PC-9 (cell line): ENCODE measurements at regions not wholly inside any gene's neighbourhood (a gene's known extent, or its start where the extent isn't known, plus 50 kb on each side); places are given as distances from the start of the nearest gene placed in this dataset.
A peak's percentile ranks its signal among the peaks of the same experiment; 100 is the strongest.
"Not testable (repeated sequence)": the region's sequence is repeated elsewhere in the genome, so short reads cannot be mapped to it uniquely, and the experiment has no call there.

Experiments used
- BruUV-seq: library from RNA; stranded (reverse); fragments of 400-500 nt; replicated peaks from 2 replicates; lab custom pipeline; 2021; lab: Mats Ljungman, UMichigan
- CTCF ChIA-PET: fragments of 300-600 bp; sonication (Branson Sonifier 250); formaldehyde crosslinking; loops from one replicate; lab custom pipeline; 2022; ENCODE audit warnings: antibody characterized with exemption; lab: Charles Lee
- POLR2A ChIA-PET: fragments of 300-600 bp; sonication (Branson Sonifier 250); formaldehyde crosslinking; loops from one replicate; lab custom pipeline; 2022; ENCODE audit warnings: antibody characterized with exemption; ENCODE audit not compliant: unreplicated experiment; lab: Charles Lee
- DNase-seq, 2 experiments: peaks; one replicate each; pipeline versions ENCODE4 v3.0.0 to v3.0.0-alpha.2; 2015 to 2022; ENCODE audit warnings: mixed read lengths in 1 of 2
- H2AFZ ChIP-seq: fragments of 200-600 bp; sonication (generic); 2 replicates; pipeline ENCODE4 v1.8.1; 2017; ENCODE audit warnings: antibody characterized with exemption
- H3F3A ChIP-seq: fragments of 200-600 bp; sonication (generic); 2 replicates; pipeline ENCODE4 v1.8.1; 2017; ENCODE audit warnings: antibody characterized with exemption, mild to moderate bottlenecking, low read depth; ENCODE audit not compliant: insufficient read depth
- H3K27ac ChIP-seq: fragments of 200-600 bp; sonication (generic); 2 replicates; pipeline ENCODE4 v1.6.1; 2016; ENCODE audit warnings: mixed run types
- H3K27me3 ChIP-seq: fragments of 200-600 bp; sonication (generic); 2 replicates; pipeline ENCODE4 v1.6.1; 2016; ENCODE audit warnings: low read depth, mixed run types; ENCODE audit not compliant: insufficient read depth
- H3K36me3 ChIP-seq: fragments of 200-600 bp; sonication (generic); 2 replicates; pipeline ENCODE4 v1.6.1; 2016; ENCODE audit warnings: low read depth, mixed run types
- H3K4me1 ChIP-seq: fragments of 200-600 bp; sonication (generic); replicated peaks from 2 replicates; pipeline ENCODE4 v1.6.1; 2016; ENCODE audit warnings: mixed run types; ENCODE audit not compliant: insufficient read depth
- H3K4me2 ChIP-seq: fragments of 200-600 bp; sonication (generic); 2 replicates; pipeline ENCODE4 v1.6.1; 2017; ENCODE audit warnings: mixed run types
- H3K4me3 ChIP-seq: fragments of 200-600 bp; sonication (generic); 2 replicates; pipeline ENCODE4 v1.6.1; 2016; ENCODE audit warnings: mixed run types
- H3K79me2 ChIP-seq: fragments of 200-600 bp; sonication (generic); 2 replicates; pipeline ENCODE4 v1.6.1; 2017; ENCODE audit warnings: low read depth, mixed run types
- H3K9me2 ChIP-seq: fragments of 200-600 bp; sonication (generic); 2 replicates; pipeline ENCODE4 v1.8.1; 2017; ENCODE audit warnings: mild to moderate bottlenecking; ENCODE audit not compliant: insufficient read depth
- H3K9me3 ChIP-seq: fragments of 200-600 bp; sonication (generic); 2 replicates; pipeline ENCODE4 v1.8.1; 2016; ENCODE audit warnings: low read depth; ENCODE audit not compliant: insufficient read depth
- H4K20me1 ChIP-seq: fragments of 200-600 bp; sonication (generic); 2 replicates; pipeline ENCODE4 v1.8.1; 2017; ENCODE audit not compliant: insufficient read depth
- CTCF ChIP-seq: fragments of 200-600 bp; sonication (generic); conservative IDR thresholded peaks from 2 replicates; pipeline ENCODE4 v1.6.1; 2017; ENCODE audit warnings: mixed run types, antibody characterized with exemption, mild to moderate bottlenecking, moderate library complexity
- EZH2 ChIP-seq: fragments of 200-600 bp; sonication (generic); IDR thresholded peaks from 2 replicates; pipeline ENCODE4 v1.8.0; 2017; ENCODE audit warnings: antibody characterized with exemption, low read depth
- intact Hi-C: fragments of 100-400 bp; cut with micrococcal nuclease; formaldehyde crosslinking; loops from one replicate; pipeline ENCODE4 v1.10.0; 2022; ENCODE audit not compliant: unreplicated experiment

GRCh38 chr3:171980578-171981270 is 58.7 kb upstream of the FNDC3B start:
- ChIA-PET CTCF (no interaction called here), POLR2A (interaction anchor here (0.6 kb wide), 1 partner anchor 914 kb away, joined by 5 read pairs; no protein-coding TSS in a partner anchor)
- peaks cover 16% of the 10 kb centered on the region for H3K4me1 ChIP-seq
- intact Hi-C loops: no loop called here
- H3K9me2 ChIP-seq: 0 out of 2 replicates have a peak, but pooled peaks cover 3% of the 10 kb centered on the region
- H3K4me2 ChIP-seq: no peak overlapping the region
- no peak overlapping the region for H3K4me3 ChIP-seq
- DNase-seq: no peak
- H4K20me1 ChIP-seq: no peaks in the 10 kb centered on the region
- peaks cover 8% of the 10 kb centered on the region for H3K9me3 ChIP-seq
- H3F3A ChIP-seq: peaks cover 4% of the 10 kb centered on the region; the same call in 1 of the 2 replicates
- no peak overlapping the region for H3K27ac ChIP-seq
- H3K36me3 ChIP-seq: no peaks in the 10 kb centered on the region
- H2AFZ ChIP-seq: no peak overlapping the region
- BruUV-seq: no TSS peak
- H3K79me2 ChIP-seq: no peaks in the 10 kb centered on the region
- no peaks in the 10 kb centered on the region for H3K27me3 ChIP-seq
- TF ChIP-seq EZH2 (no peak), CTCF (no peak)

- H3K9me3 ChIP-seq: peaks cover 2% of the 10 kb centered on the region
- no peaks in the 10 kb centered on the region for H3K79me2 ChIP-seq
- no peak for DNase-seq
- H4K20me1 ChIP-seq: no peaks in the 10 kb centered on the region
- H3K4me3 ChIP-seq: no peak overlapping the region
- H2AFZ ChIP-seq: no peak overlapping the region
- no peak overlapping the region for H3K4me2 ChIP-seq
- no peak for TF ChIP-seq EZH2
- no peak for TF ChIP-seq CTCF
- intact Hi-C loops: no loop called here
- no peaks in the 10 kb centered on the region for H3K27me3 ChIP-seq
- BruUV-seq: no TSS peak
- CTCF ChIA-PET: no interaction called here
- peaks cover 21% of the 10 kb centered on the region for H3K4me1 ChIP-seq
- POLR2A ChIA-PET: no interaction called here
- peaks cover 4% of the 10 kb centered on the region; the same call in 1 of the 2 replicates for H3F3A ChIP-seq
- H3K27ac ChIP-seq: no peak overlapping the region
- no peaks in the 10 kb centered on the region for H3K36me3 ChIP-seq
- H3K9me2 ChIP-seq: 0 out of 2 replicates have a peak, but pooled peaks cover 4% of the 10 kb centered on the region
Observed at GRCh38 chr3:171981271-171981605, 58.1 kb upstream of the FNDC3B start.

- peak; percentile 38 to 78 for DNase-seq
- H3K27me3 ChIP-seq: no peaks in the 10 kb centered on the region
- H3K27ac ChIP-seq: peak overlapping the region; percentile 38; the same call in 1 of the 2 replicates
- H3F3A ChIP-seq: peaks cover 4% of the 10 kb centered on the region; the same call in 1 of the 2 replicates
- H3K4me2 ChIP-seq: peak overlapping the region; percentile 8
- H4K20me1 ChIP-seq: no peaks in the 10 kb centered on the region
- peaks cover 7% of the 10 kb centered on the region; the same call in 1 of the 2 replicates for H3K9me2 ChIP-seq
- no peak for TF ChIP-seq CTCF
- no peak for TF ChIP-seq EZH2
- H3K9me3 ChIP-seq: 0 out of 2 replicates have a peak, but pooled peaks cover 5% of the 10 kb centered on the region
- H3K36me3 ChIP-seq: no peaks in the 10 kb centered on the region
- H3K79me2 ChIP-seq: no peaks in the 10 kb centered on the region
- no peak overlapping the region for H3K4me3 ChIP-seq
- H2AFZ ChIP-seq: peak overlapping the region; percentile 6; the same call in 1 of the 2 replicates
- ChIA-PET CTCF (no interaction called here), POLR2A (interaction anchor here (0.7 kb wide), 1 partner anchor 47 kb away, joined by 4 read pairs; no protein-coding TSS in a partner anchor)
- peaks cover 22% of the 10 kb centered on the region for H3K4me1 ChIP-seq
- intact Hi-C loops: no loop called here
- BruUV-seq: no TSS peak
Observed at GRCh38 chr3:171982828-171983227, 56.5 kb upstream of the FNDC3B start.

- H3K4me1 ChIP-seq: peaks cover 22% of the 10 kb centered on the region
- H3K36me3 ChIP-seq, H3K27ac ChIP-seq, H4K20me1 ChIP-seq, DNase-seq, H3K4me3 ChIP-seq, H3K79me2 ChIP-seq, intact Hi-C loops, H3K4me2 ChIP-seq, H3K9me2 ChIP-seq, H2AFZ ChIP-seq, H3K9me3 ChIP-seq, POLR2A ChIA-PET, H3K27me3 ChIP-seq, BruUV-seq, H3F3A ChIP-seq: not testable (repeated sequence)
- CTCF ChIA-PET: interaction anchor here (0.7 kb wide), 1 partner anchor 540 kb away, joined by 3 read pairs; the partner anchor contains the start of gene TNFSF10
Observed at GRCh38 chr3:171983685-171984084, 55.7 kb upstream of the FNDC3B start.
